ENCODE measurements at regions not wholly inside any gene's neighbourhood (a gene's known extent, or its start where the extent isn't known, plus 50 kb on each side); places are given as distances from the start of the nearest gene placed in this dataset.

- peak; percentile 10 to 11 for DNase-seq
Measured at GRCh38 chr12:48286665-48287064, 64.1 kb downstream of the ZNF641 start.

- DNase-seq: no peak
Measured at GRCh38 chr12:48285751-48286650, 64.7 kb downstream of the ZNF641 start.

- no peak for DNase-seq
Measured at GRCh38 chr12:48281811-48282210, 68.9 kb downstream of the ZNF641 start.

GRCh38 chr12:48280572-48280971 lies 70.1 kb downstream of the ZNF641 start:
- no peak for DNase-seq

- DNase-seq: no peak
Measured at GRCh38 chr12:48279601-48280000, 71.1 kb downstream of the ZNF641 start.

GRCh38 chr12:48279101-48279500 lies 71.6 kb downstream of the ZNF641 start:
- peak in 1 of 2 experiments; percentile 11 for DNase-seq

- DNase-seq: no peak
Measured at GRCh38 chr12:48276621-48277020, 73.5 kb upstream of the OR10AD1 start.

GRCh38 chr12:48266826-48267225 lies 63.7 kb upstream of the OR10AD1 start:
- no peak for DNase-seq

- no peak for DNase-seq
Measured at GRCh38 chr12:48265777-48266176, 62.7 kb upstream of the OR10AD1 start.

GRCh38 chr12:48263617-48264016 lies 60.5 kb upstream of the OR10AD1 start:
- DNase-seq: no peak

- no peak for DNase-seq
Measured at GRCh38 chr12:48261773-48262172, 58.7 kb upstream of the OR10AD1 start.

All from AML-193 (cell line).